HCT116 (cell line): ENCODE measurements at regions not wholly inside any gene's neighbourhood (a gene's known extent, or its start where the extent isn't known, plus 50 kb on each side); places are given as distances from the start of the nearest gene placed in this dataset.

ENCODE experiments used
- YY1 ChIP-seq: IDR thresholded peaks from 2 replicates; pipeline ENCODE4 v1.6.1; 2011; ENCODE audit warnings: low read length, low read depth, moderate library complexity, mild to moderate bottlenecking; ENCODE audit not compliant: insufficient replicate concordance; ENCODE audit errors: extremely low read depth
- TF ChIP-seq, protein P1 (sequence below), 3 experiments: fragments of 200-600 bp in 1 of 3; sonication (generic) in 1 of 3; IDR thresholded peaks in 2 of 3; conservative IDR thresholded peaks in 1 of 3; 2 replicates each; pipeline ENCODE4 v1.5.1; 2012 to 2017; ENCODE audit warnings: low read depth in 2 of 3, low read length in 2 of 3, antibody characterized with exemption in 1 of 3, borderline replicate concordance in 1 of 3, control low read depth in 1 of 3, mild to moderate bottlenecking in 1 of 3, mixed read lengths in 1 of 3, mixed run types in 1 of 3, moderate library complexity in 1 of 3; ENCODE audit not compliant: insufficient read depth in 1 of 3

DNA sequence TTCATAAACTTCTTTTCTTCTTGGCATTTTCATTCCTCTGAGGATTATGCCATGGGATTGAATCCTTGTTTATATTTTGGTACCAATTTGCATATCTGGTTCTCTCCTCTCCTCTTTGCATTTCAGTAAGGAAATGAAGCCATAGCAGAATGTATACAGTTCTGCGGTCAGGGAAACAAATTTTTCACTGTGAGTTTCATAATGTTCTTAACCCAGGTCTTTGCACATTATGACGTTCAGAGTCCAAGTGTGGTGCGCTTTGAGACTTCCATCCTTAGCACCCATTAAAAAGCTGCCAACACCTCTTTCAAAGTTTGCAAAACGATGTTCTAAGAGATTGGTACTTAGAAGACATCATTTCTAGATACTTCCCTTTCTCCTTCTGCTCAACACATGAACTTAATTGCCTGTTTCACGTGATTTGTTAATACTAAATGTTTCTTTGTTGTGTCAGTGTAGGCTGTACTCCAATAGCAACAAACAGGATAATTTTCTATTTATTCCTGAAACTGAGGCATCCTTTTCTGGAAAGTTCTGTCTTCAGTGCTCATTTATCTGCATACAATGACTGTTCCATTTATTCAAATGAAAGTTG lies 953.1 kb upstream of the NR2F2 start:
- no peak for TF ChIP-seq YY1
- TF ChIP-seq, protein P1, sequence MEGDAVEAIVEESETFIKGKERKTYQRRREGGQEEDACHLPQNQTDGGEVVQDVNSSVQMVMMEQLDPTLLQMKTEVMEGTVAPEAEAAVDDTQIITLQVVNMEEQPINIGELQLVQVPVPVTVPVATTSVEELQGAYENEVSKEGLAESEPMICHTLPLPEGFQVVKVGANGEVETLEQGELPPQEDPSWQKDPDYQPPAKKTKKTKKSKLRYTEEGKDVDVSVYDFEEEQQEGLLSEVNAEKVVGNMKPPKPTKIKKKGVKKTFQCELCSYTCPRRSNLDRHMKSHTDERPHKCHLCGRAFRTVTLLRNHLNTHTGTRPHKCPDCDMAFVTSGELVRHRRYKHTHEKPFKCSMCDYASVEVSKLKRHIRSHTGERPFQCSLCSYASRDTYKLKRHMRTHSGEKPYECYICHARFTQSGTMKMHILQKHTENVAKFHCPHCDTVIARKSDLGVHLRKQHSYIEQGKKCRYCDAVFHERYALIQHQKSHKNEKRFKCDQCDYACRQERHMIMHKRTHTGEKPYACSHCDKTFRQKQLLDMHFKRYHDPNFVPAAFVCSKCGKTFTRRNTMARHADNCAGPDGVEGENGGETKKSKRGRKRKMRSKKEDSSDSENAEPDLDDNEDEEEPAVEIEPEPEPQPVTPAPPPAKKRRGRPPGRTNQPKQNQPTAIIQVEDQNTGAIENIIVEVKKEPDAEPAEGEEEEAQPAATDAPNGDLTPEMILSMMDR (IDR thresholded peaks at IDR 0.05 in 2 of 3, conservative IDR thresholded peaks at IDR 0.05 in 1 of 3; ENCODE audit: borderline replicate concordance in 1 of 3, insufficient read depth in 1 of 3, low read depth in 2 of 3, low read length in 2 of 3): no peak
